SW 1271 (cell line): ENCODE measurements at regions not wholly inside any gene's neighbourhood (a gene's known extent, or its start where the extent isn't known, plus 50 kb on each side); places are given as distances from the start of the nearest gene placed in this dataset.
A peak's percentile ranks its signal among the peaks of the same experiment; 100 is the strongest.

Source experiments
- DNase-seq, 2 experiments: peaks; one replicate each; lab custom pipeline; 2025; lab: John Stamatoyannopoulos, UW

DNA sequence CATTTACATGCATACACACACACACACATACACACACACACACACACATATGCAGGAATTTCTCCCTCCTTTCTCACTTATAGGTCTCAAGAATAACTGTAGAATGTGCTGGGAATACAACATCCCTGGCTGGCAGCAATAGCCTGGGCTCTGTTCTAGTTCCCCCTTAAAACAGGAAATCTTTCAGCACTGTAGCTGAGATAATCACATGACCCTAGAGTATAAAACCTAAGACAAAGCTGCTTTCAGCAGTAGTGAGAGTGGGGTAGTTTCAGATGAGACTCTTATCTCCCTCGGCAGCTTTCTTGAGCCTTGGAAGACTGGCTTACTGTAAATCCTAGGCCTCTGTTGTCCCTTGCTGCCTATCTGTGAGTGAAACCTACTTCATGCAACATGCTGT, 137.4 kb upstream of the AKR1E2 start:
- DNase-seq = no peak

GRCh38 chr10:4688168-4688567, 137.8 kb upstream of the AKR1E2 start:
- no peak for DNase-seq

GRCh38 chr10:4687397-4687796, 138.6 kb upstream of the AKR1E2 start:
- no peak for DNase-seq

DNA sequence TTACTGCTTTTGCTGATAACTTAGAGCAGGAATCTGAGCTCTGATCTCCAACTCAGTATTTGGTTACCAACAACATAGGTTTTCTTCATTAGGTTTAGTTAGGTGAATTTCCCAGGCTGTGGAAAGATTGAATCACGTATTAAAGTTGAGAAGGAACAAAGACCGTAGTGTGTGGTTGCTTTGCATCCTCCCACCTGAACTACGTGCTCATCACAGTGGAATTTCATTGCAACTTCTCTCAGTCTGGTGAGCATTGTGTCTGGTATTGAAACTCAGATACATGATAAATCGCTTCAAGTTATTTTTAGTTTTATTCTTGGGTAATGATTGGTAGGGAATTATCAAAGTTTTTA, 139.4 kb upstream of the AKR1E2 start:
- DNase-seq = peak; percentile 62 to 76

DNA sequence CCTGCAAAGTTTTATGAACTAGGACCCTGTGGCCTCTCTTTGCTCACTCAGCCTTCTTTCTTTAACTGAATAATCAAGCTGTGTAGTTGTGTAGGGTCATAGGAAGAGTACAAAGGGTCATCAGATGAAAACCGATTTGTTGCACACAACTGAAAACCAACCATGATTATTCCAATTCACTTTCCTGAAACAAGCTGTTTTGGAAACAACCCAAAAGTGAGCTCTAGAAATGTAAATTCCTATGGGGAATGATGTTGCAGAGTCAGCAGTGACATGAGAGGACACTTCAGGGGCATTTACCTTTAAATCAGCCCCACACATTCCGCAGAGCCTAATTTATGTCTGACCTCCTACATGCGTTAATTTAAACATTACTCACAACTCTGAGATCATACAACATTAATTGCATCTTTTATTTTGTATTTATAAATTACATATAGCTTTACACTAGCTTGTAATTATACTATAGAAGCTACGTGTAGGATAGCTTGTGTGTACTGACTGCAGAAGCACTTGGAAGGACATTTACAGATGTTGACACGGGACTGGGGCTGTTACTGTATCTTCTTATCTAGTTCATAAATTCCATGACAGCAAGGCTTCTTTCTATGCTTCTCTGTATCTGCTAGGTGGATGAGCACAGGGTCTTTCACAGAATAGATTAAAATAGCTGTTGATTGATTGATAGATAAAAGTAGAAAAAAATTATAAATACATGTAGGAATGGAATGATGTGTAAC, 139.9 kb upstream of the AKR1E2 start:
- DNase-seq = no peak

GRCh38 chr10:4685491-4685890, 140.5 kb upstream of the AKR1E2 start:
- DNase-seq = no peak

DNA sequence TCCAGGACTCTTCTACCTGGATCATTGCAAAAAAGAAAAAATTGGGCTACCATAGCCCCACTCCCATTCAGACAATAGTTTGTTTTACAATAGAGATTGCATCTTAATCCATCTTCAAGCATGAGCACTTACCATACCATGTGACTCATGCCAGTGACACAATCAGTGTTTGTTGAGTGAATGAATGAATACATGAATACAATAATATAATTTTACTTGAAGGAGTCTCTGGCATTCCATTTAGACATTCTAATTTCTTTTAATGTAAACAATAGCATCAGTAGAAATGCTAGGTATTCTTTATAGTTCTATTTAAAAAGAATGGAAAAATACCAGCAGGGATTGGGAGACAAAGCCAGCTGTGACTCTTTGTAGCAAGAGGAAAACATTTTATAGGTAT, 141.6 kb upstream of the AKR1E2 start:
- DNase-seq = no peak

GRCh38 chr10:4683838-4684237, 142.2 kb upstream of the AKR1E2 start:
- DNase-seq = no peak

- no peak for DNase-seq
Measured at GRCh38 chr10:4683137-4683536, 142.9 kb upstream of the AKR1E2 start.

GRCh38 chr10:4678951-4679671, 146.9 kb upstream of the AKR1E2 start:
- no peak for DNase-seq

- peak in 1 of 2 experiments; percentile 67 for DNase-seq
Measured at GRCh38 chr10:4678023-4678950, 147.7 kb upstream of the AKR1E2 start.

- DNase-seq = peak in 1 of 2 experiments; percentile 67
Measured at GRCh38 chr10:4677296-4678021, 148.5 kb upstream of the AKR1E2 start.

- DNase-seq = no peak
Measured at GRCh38 chr10:4676566-4676965, 149.4 kb upstream of the AKR1E2 start.

GRCh38 chr10:4675808-4676207, 150.2 kb upstream of the AKR1E2 start:
- no peak for DNase-seq

DNA sequence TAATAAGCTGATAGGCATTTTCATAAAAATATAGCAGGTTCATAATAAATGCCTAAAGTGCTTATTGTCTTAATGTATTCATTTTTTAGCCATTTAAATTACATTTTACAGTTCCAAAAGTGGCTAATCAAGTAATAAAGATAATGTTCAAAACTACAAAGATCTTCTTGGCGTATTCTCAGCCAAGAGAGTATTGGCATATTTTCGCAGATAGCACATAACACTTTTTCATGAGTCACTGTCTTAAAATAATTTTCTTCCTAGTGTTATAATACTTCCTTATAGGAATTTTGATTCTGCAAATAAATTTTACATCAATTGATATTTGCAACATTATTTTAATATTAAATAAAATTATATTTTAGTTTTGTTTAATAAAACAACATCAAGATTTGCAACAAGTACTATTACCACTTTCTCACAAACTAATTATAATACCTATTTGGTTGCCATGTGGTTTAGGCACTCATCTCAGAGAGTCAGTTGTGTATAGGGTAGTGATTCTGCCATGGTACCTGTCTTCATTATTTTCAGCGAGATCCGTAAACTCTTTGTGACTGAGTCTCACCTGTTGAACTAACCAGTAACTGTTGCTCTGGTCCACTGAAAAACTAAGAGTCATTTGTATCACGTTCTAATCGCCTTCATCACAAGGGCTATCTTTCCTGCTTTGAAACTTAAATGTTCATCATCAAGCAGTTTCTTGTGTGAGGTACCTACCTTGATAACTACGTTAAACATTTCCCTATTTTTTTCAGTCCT, 152.5 kb upstream of the AKR1E2 start:
- no peak for DNase-seq

DNA sequence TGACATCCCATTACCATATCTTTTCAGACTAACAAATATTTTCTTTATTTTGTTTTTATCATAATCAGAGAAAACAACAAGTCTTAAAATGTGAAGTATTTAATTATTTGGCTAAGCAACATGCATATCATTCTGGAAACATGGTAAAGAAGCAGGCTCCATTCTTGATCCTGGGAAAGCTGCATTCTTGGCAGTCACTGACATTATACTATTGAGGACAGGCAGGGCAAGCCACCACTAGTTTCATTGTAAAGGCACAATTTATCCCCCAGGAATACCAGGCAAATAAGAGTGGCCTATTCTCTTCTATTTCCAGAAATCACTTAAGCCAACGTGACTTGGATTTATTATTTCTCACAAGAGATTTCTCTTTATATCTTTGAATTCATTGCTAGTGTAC, 153.8 kb upstream of the AKR1E2 start:
- peak in 1 of 2 experiments; percentile 53 for DNase-seq

DNA sequence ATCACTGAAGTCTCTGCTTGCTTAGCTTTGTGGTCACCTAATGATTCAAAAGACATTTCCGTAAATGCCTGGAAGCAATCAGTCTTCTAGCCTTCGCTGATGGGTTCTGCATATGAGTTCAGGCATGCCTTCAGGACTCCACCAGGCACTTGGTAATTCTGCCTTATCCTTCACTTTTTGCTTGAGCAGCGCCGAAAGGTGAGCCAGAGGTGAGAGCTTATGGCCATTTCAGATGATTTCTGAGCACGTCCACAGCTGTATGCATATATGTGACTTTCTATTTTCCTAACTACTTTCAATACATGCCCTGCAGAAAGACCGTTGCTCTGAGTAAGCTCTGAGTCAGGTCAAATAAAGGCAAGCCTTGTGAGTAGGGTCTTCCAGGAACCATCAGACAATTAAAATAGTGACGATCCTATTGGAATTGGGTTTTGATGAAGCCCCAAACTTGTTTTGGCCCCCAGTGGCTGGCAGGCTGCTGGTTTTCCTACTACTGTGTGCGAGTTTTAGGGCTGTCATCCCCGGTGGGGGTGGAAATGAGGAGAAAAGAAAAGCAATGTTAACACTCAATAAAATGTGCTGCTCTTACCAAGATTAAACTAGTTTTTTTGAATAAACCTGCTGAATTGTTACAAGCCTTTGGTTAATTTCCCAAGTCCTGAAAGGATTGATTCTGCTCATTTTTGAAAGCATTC, 154.4 kb upstream of the AKR1E2 start:
- DNase-seq = peak in 1 of 2 experiments; percentile 86

DNA sequence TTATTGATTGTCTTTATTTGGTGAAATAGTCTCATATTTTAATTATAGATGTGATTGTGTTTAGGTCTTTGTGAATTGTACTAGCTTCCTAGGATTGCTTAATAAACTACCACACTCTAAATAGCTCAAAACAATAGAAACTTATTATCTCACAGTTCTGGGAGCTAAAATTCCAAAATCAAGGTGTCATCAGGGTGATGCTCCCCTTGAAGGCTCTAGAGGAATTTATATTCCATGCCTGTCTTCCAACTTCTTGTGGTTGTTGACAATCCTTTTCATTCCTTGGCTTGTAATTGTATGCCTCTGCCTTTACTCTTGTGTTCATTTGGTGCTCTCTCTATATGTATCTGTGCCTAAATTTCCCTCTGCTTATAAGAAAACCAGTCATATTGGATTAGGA, 155.3 kb upstream of the AKR1E2 start:
- DNase-seq = peak; percentile 33 to 68

- peak in 1 of 2 experiments; percentile 15 for DNase-seq
Measured at GRCh38 chr10:4669585-4669984, 156.4 kb upstream of the AKR1E2 start.
